ENCODE measurements at regions not wholly inside any gene's neighbourhood (a gene's known extent, or its start where the extent isn't known, plus 50 kb on each side); places are given as distances from the start of the nearest gene placed in this dataset.

GRCh38 chr14:34369648-34370030, 92.4 kb downstream of the SPTSSA start:
- no peak for TF ChIP-seq POLR2AphosphoS5 (IDR thresholded peaks at IDR 0.05)
- no peak for TF ChIP-seq CTCF (IDR thresholded peaks at IDR 0.05)
- no peak for TF ChIP-seq POLR2A (IDR thresholded peaks at IDR 0.05)
- TF ChIP-seq EP300 (IDR thresholded peaks at IDR 0.05): no peak
